ENCODE measurements at regions not wholly inside any gene's neighbourhood (a gene's known extent, or its start where the extent isn't known, plus 50 kb on each side); places are given as distances from the start of the nearest gene placed in this dataset.
"Not testable (repeated sequence)": the region's sequence is repeated elsewhere in the genome, so short reads cannot be mapped to it uniquely, and the experiment has no call there.

GRCh38 chr3:88443066-88443465 is 293.3 kb downstream of the C3orf38 start:
- Histone ChIP-seq H3K9me3 (ENCODE audit: low read length) (no peaks in the 10 kb centered on the region), H2AFZ (ENCODE audit: low read depth, low read length) (no peak overlapping the region), H3K36me3 (ENCODE audit: insufficient read depth, low read length) (no peaks in the 10 kb centered on the region), H3K4me1 (ENCODE audit: insufficient read depth, low read length) (no peaks in the 10 kb centered on the region), H3K27me3 (ENCODE audit: insufficient read depth, low read length) (no peaks in the 10 kb centered on the region), H3K4me3 (ENCODE audit: low read length) (no peak overlapping the region)

DNA sequence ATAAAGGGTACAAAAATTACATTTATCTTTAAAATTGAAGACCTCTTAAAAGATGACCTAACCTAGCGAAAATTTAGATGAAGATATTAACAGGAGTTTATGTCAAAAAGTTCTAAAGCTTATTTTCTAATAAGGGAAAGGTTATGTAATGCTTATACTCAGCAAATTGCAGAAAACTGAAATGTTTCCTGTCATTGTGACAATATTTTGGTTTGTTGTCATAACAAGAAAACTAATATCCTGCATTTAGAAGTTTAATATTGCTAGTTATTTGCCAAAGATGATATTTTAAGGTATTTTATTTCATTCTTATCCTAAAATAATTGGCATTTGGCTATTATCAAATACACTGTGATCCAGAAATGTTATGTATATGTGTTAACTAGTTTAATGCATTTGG is 294.5 kb downstream of the C3orf38 start:
- Histone ChIP-seq H3K27me3 (ENCODE audit: insufficient read depth, low read length) (no peaks in the 10 kb centered on the region), H3K9me3 (ENCODE audit: low read length) (no peaks in the 10 kb centered on the region), H2AFZ (ENCODE audit: low read depth, low read length) (no peak overlapping the region), H3K4me1 (ENCODE audit: insufficient read depth, low read length) (no peaks in the 10 kb centered on the region), H3K4me3 (ENCODE audit: low read length) (no peak overlapping the region), H3K36me3 (ENCODE audit: insufficient read depth, low read length) (no peaks in the 10 kb centered on the region)

DNA sequence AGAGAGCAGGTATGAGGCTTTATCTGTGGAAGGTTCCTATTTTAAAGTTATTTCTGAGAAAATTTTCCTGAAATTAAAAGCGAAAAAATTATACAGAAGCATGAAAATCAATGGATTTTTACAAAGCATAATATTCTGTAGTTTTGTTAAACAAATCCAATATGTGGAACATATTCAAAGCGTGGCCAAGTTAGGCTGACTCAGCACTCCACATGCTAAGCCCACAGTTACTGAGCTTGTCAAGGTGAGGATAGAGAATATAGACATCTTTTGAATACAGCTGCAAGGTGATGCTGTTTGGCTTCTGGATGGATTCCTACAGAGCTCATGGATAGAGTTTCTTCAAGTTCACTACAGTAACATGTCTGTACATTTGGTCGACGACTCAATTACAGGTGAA is 302.5 kb downstream of the C3orf38 start:
- Histone ChIP-seq H2AFZ (ENCODE audit: low read depth, low read length) (no peak overlapping the region), H3K9me3 (ENCODE audit: low read length) (no peaks in the 10 kb centered on the region), H3K27me3 (ENCODE audit: insufficient read depth, low read length) (no peaks in the 10 kb centered on the region), H3K36me3 (ENCODE audit: insufficient read depth, low read length) (no peaks in the 10 kb centered on the region), H3K4me1 (ENCODE audit: insufficient read depth, low read length) (no peaks in the 10 kb centered on the region), H3K4me3 (ENCODE audit: low read length) (no peak overlapping the region)

DNA sequence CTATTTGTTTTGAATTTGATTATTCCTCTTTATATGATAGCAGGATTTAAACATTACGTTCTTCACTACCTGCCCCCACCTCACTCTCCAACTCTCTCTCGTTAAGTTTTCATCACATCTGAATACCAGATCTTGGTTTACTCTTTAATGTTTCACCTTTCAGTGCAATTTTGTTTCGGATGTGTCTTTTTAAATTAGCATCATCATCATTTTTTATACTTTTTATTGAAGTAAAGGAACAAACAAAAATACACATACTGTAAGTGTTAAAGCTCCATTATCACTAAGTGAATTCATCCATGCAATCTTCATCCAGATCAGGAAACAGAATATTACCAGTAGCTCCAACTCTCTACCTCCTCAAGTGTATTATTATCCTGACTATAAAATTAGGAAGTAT is 310.6 kb downstream of the C3orf38 start:
- Histone ChIP-seq H3K4me1 (ENCODE audit: insufficient read depth, low read length) (no peaks in the 10 kb centered on the region), H3K27me3 (ENCODE audit: insufficient read depth, low read length) (no peaks in the 10 kb centered on the region), H3K9me3 (ENCODE audit: low read length) (no peaks in the 10 kb centered on the region), H3K4me3 (ENCODE audit: low read length) (no peak overlapping the region), H3K36me3 (ENCODE audit: insufficient read depth, low read length) (no peaks in the 10 kb centered on the region), H2AFZ (ENCODE audit: low read depth, low read length) (no peak overlapping the region)

DNA sequence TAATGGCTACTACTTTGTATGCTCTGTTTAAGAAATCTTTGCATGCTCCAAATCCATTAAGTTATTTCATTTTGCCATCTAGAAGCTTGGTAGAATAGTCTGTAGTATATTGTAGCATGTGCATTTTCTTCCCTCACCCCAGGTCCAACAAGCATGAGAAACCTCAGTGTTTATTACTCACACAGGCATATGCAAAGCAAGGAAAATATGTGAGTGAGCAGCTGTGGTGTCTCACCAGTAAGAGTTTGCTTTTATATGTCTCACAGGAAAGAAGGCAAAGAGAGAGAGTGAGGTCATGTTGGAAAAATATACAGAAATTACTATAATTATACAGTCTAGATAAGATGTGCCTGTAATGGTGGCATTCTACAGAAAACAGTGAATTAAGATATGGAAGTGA is 312.5 kb downstream of the C3orf38 start:
- Histone ChIP-seq H3K4me1 (ENCODE audit: insufficient read depth, low read length) (no peaks in the 10 kb centered on the region), H2AFZ (ENCODE audit: low read depth, low read length) (no peak overlapping the region), H3K9me3 (ENCODE audit: low read length) (no peaks in the 10 kb centered on the region), H3K36me3 (ENCODE audit: insufficient read depth, low read length) (no peaks in the 10 kb centered on the region), H3K27me3 (ENCODE audit: insufficient read depth, low read length) (no peaks in the 10 kb centered on the region), H3K4me3 (ENCODE audit: low read length) (no peak overlapping the region)

DNA sequence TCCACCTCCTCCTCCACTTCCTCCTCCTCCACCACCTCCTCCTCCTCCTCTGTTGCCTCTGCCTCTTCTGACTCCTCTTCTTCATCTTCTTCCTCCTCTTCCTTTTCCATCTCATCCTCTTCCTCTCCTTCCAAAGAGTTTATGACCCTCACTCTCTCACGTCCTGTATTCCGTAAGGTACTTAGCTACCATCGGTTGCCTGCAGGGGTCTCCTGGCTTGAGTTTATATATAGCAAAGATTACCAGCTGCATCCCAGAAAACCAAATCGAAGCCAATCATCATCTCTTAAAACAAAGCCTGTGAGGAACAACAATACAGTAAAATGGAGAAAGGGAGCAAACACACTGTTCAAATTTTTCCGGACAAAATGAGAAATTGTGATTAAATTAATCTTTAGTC is 317.4 kb downstream of the C3orf38 start:
- no peaks in the 10 kb centered on the region for H3K9me3 ChIP-seq (ENCODE audit: low read length)

DNA sequence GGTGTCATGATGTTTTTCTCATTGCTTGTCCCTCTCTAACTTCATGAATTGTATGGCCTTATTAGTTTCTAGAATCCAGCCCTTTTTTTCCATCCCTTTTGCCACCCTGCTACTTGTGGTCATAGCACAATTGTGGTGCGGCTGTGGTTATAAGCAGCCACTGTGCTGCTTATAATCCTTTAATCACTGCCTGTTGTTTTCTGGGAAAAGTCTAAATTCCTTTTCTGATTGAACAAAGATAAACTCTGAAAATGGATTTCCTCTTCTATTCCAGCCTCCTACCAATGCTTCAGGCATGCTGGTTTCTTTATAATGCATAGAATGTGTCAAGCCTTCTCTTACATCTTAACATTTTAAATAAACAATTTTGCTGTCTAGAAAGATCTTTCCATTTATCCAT is 319.5 kb downstream of the C3orf38 start:
- Histone ChIP-seq H3K4me1 (ENCODE audit: insufficient read depth, low read length) (no peaks in the 10 kb centered on the region), H3K9me3 (ENCODE audit: low read length) (no peaks in the 10 kb centered on the region), H3K36me3 (ENCODE audit: insufficient read depth, low read length) (no peaks in the 10 kb centered on the region), H3K27me3 (ENCODE audit: insufficient read depth, low read length) (no peaks in the 10 kb centered on the region), H2AFZ (ENCODE audit: low read depth, low read length) (no peak overlapping the region), H3K4me3 (ENCODE audit: low read length) (no peak overlapping the region)

More for the DNA sequence above, 317.4 kb downstream of the C3orf38 start:
- Histone ChIP-seq H3K36me3 (ENCODE audit: insufficient read depth, low read length) (no peaks in the 10 kb centered on the region), H2AFZ (ENCODE audit: low read depth, low read length) (no peak overlapping the region), H3K4me3 (ENCODE audit: low read length) (no peak overlapping the region), H3K27me3 (ENCODE audit: insufficient read depth, low read length) (no peaks in the 10 kb centered on the region), H3K4me1 (ENCODE audit: insufficient read depth, low read length) (no peaks in the 10 kb centered on the region)

DNA sequence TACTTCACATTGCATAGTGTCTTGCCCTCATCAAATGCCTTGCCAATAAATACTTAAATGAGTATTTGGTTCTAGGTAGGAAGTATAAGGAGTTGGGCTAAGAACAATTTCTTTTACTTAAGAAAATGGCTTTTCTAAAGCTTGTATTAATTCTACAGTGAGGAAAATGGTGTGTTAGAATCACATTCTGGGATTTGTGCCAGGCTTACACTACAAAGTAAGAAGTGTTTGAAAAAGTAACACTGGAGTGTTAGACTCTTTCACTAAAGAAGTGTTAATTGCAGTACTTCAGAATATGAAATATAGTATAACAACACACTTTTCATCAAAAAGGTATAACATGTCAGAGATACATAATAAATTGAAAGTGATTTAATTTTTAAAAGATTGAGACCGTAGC is 328.7 kb downstream of the C3orf38 start:
- H3K9me3 ChIP-seq (ENCODE audit: low read length): no peaks in the 10 kb centered on the region
- H3K36me3 ChIP-seq (ENCODE audit: insufficient read depth, low read length): no peaks in the 10 kb centered on the region
- no peak overlapping the region for H2AFZ ChIP-seq (ENCODE audit: low read depth, low read length)
- H3K27me3 ChIP-seq (ENCODE audit: insufficient read depth, low read length): no peaks in the 10 kb centered on the region
- H3K4me3 ChIP-seq (ENCODE audit: low read length): no peak overlapping the region
- H3K4me1 ChIP-seq (ENCODE audit: insufficient read depth, low read length): no peaks in the 10 kb centered on the region

GRCh38 chr3:88480822-88481221 is 331.1 kb downstream of the C3orf38 start:
- no peaks in the 10 kb centered on the region for H3K27me3 ChIP-seq (ENCODE audit: insufficient read depth, low read length)
- H3K4me1 ChIP-seq (ENCODE audit: insufficient read depth, low read length): no peaks in the 10 kb centered on the region
- H3K4me3 ChIP-seq (ENCODE audit: low read length): no peak overlapping the region
- H2AFZ ChIP-seq (ENCODE audit: low read depth, low read length): no peak overlapping the region
- no peaks in the 10 kb centered on the region for H3K36me3 ChIP-seq (ENCODE audit: insufficient read depth, low read length)
- no peaks in the 10 kb centered on the region for H3K9me3 ChIP-seq (ENCODE audit: low read length)

DNA sequence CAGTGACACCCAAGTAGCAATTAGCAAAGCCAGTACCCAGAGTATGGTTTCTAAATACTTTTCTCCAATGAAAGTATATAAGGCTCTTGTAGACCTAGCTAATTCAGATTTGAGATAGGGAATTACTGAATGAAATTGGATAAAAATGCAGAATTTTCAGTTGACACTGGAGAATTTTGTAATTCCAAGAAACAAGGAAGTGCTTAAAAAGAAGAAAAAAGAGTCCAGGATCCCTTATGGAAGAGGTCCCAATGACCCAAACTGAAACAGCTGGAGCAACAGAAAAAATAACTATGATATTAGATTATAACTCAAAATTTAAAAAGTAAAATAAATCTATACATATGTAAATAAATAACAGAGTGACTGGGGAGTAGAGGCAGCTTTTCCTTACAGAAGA is 335.2 kb downstream of the C3orf38 start:
- Histone ChIP-seq H3K9me3 (ENCODE audit: low read length) (no peaks in the 10 kb centered on the region), H3K27me3 (ENCODE audit: insufficient read depth, low read length) (no peaks in the 10 kb centered on the region)

DNA sequence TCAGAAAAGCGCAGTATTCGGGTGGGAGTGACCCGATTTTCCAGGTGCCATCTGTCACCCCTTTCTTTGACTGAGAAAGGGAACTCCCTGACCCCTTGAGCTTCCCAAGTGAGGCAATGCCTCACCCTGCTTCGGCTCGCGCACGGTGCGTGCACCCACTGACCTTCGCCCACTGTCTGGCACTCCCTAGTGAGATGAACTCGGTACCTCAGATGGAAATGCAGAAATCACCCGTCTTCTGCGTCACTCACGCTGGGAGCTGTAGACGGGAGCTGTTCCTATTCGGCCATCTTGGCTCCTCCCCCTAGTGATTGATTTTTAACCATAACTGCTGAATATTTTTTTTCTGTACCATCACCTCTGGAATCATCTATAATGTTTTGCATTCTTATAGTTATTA is 359.1 kb downstream of the C3orf38 start:
- H3K27me3 ChIP-seq (ENCODE audit: insufficient read depth, low read length); H3K9me3 ChIP-seq (ENCODE audit: low read length); H3K36me3 ChIP-seq (ENCODE audit: insufficient read depth, low read length); H2AFZ ChIP-seq (ENCODE audit: low read depth, low read length); H3K4me1 ChIP-seq (ENCODE audit: insufficient read depth, low read length); H3K4me3 ChIP-seq (ENCODE audit: low read length): not testable (repeated sequence)

More for the DNA sequence above, 335.2 kb downstream of the C3orf38 start:
- no peak overlapping the region for H3K4me3 ChIP-seq (ENCODE audit: low read length)
- H2AFZ ChIP-seq (ENCODE audit: low read depth, low read length): no peak overlapping the region
- H3K4me1 ChIP-seq (ENCODE audit: insufficient read depth, low read length): no peaks in the 10 kb centered on the region
- H3K36me3 ChIP-seq (ENCODE audit: insufficient read depth, low read length): no peaks in the 10 kb centered on the region

DNA sequence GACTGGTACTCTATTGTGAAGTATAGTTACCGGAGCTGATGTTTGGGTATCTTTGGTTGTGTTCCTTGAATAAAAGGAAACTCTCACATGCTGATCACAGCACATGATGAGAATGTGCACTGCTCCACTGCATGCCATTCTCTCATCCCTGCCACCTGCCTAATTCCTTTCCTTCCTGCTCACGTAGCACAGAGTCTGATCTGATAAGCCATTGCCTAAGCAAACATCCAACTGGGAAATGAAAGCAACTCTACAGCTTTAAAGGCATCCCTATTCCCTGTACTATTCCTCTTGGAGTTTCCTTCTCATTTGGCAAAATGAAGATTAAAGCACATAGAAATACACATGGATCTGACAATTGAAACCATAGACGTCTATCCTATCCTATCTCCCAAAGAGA is 359.8 kb downstream of the C3orf38 start:
- no peaks in the 10 kb centered on the region for H3K36me3 ChIP-seq (ENCODE audit: insufficient read depth, low read length)
- no peak overlapping the region for H2AFZ ChIP-seq (ENCODE audit: low read depth, low read length)
- H3K4me3 ChIP-seq (ENCODE audit: low read length): no peak overlapping the region
- no peaks in the 10 kb centered on the region for H3K9me3 ChIP-seq (ENCODE audit: low read length)
- H3K4me1 ChIP-seq (ENCODE audit: insufficient read depth, low read length): no peaks in the 10 kb centered on the region
- H3K27me3 ChIP-seq (ENCODE audit: insufficient read depth, low read length): no peaks in the 10 kb centered on the region

GRCh38 chr3:88528494-88528893 is 378.7 kb downstream of the C3orf38 start:
- H3K36me3 ChIP-seq (ENCODE audit: insufficient read depth, low read length): no peaks in the 10 kb centered on the region
- no peaks in the 10 kb centered on the region for H3K4me1 ChIP-seq (ENCODE audit: insufficient read depth, low read length)
- no peak overlapping the region for H2AFZ ChIP-seq (ENCODE audit: low read depth, low read length)
- H3K27me3 ChIP-seq (ENCODE audit: insufficient read depth, low read length): no peaks in the 10 kb centered on the region
- H3K4me3 ChIP-seq (ENCODE audit: low read length): no peak overlapping the region
- H3K9me3 ChIP-seq (ENCODE audit: low read length): no peaks in the 10 kb centered on the region

DNA sequence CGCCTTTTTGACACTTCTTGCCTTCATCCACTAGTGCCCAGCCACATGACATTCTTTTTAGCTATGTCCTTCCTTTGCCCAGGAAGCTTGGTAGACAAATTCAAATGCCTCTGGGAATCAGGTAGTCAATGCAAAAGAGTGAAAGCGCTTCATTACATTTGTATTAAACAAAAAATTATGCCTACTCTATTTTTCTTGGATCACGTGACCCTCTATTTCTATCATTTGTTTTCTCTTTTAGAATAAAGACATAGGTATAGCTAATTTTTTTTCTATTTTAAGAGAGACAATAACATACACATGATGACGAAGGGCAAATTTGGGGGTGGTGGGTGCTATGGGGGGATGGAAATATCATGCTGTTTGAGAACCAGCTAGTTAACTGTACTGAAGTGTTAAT is 384.8 kb downstream of the C3orf38 start:
- H3K27me3 ChIP-seq (ENCODE audit: insufficient read depth, low read length): no peaks in the 10 kb centered on the region
- H3K4me3 ChIP-seq (ENCODE audit: low read length): no peak overlapping the region
- no peaks in the 10 kb centered on the region for H3K9me3 ChIP-seq (ENCODE audit: low read length)
- no peaks in the 10 kb centered on the region for H3K4me1 ChIP-seq (ENCODE audit: insufficient read depth, low read length)
- no peaks in the 10 kb centered on the region for H3K36me3 ChIP-seq (ENCODE audit: insufficient read depth, low read length)
- H2AFZ ChIP-seq (ENCODE audit: low read depth, low read length): no peak overlapping the region
